ENCODE measurements at regions not wholly inside any gene's neighbourhood (a gene's known extent, or its start where the extent isn't known, plus 50 kb on each side); places are given as distances from the start of the nearest gene placed in this dataset.

DNA sequence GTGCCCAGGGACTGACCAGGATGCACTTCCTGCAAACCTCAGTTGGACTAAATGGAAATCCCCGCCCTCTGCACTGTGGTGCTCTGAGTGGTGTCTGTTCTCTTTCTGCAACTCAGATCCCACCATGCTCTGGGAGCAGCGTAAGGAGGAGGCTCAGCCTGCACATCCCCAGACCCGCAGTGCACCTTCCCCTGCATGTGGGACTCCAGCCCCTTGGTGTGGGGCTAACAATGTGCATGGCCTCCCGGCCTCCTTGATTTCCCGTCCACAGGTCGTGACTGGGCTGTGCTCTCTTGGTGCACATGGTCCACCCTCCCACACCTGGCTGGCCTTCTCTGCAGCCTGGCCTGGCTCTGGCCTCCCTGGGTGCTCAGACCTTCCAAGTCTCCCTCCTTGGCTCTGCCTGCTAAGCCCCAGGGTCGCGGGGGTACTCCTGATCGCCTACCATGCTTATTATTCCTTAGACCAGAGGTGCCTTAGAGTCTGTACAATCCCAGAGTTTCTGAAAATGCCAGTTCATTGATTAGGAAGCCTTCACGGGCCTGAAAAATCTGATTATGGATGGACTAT lies 397.5 kb downstream of the IRX2 start:
- TF ChIP-seq, protein P1, sequence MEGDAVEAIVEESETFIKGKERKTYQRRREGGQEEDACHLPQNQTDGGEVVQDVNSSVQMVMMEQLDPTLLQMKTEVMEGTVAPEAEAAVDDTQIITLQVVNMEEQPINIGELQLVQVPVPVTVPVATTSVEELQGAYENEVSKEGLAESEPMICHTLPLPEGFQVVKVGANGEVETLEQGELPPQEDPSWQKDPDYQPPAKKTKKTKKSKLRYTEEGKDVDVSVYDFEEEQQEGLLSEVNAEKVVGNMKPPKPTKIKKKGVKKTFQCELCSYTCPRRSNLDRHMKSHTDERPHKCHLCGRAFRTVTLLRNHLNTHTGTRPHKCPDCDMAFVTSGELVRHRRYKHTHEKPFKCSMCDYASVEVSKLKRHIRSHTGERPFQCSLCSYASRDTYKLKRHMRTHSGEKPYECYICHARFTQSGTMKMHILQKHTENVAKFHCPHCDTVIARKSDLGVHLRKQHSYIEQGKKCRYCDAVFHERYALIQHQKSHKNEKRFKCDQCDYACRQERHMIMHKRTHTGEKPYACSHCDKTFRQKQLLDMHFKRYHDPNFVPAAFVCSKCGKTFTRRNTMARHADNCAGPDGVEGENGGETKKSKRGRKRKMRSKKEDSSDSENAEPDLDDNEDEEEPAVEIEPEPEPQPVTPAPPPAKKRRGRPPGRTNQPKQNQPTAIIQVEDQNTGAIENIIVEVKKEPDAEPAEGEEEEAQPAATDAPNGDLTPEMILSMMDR (IDR thresholded peaks at IDR 0.05), result no peak
- no peak for TF ChIP-seq POLR2A (IDR thresholded peaks at IDR 0.05)
- no peak for TF ChIP-seq POLR2AphosphoS5 (IDR thresholded peaks at IDR 0.05)
